Inferior parietal cortex (tissue), 1 donor: ENCODE measurements at regions not wholly inside any gene's neighbourhood (a gene's known extent, or its start where the extent isn't known, plus 50 kb on each side); places are given as distances from the start of the nearest gene placed in this dataset.

ENCODE experiments used
- DNase-seq: peaks from one replicate; pipeline ENCODE4 v3.0.0-alpha.2; 2016; ENCODE audit errors: extremely low spot score

DNA sequence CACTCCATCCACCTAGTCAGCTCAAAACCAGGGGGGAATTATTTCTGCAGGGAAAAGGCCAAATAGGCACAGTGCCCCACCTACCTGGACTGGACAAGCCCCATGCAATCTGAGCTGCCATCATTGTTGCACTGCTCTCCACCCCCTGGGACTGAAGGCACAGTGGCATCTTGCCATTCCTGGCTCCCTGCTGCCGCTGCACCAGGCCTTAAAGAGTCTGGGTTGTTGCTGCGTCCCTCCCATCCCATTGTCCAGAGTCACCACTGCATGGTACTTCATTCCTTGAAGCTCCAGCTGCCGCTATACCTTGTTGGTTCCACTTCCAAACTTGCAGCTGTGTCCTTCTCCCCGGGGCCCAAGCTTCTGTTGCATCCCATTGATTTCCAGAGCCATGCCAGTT lies 629.7 kb downstream of the STIM2 start:
- no peak for DNase-seq

DNA sequence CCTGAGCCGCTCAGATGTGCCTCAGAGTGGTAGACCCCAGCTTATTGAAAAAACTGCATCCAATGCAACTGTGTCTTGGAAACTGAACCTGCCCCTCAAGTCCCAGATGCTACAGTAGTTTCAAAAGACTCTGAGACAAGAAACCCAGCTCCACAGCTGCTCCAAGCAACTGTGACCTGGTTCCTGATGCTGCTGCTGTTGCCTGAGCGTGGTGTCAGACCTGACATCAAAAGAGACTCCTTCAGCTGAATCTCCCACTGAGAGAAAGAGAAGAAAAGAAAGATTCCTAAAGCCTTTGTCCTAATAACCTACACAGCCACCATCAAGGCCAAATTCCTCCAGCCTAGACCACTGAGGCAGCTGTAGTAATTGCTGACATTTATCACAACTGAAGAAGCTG lies 630.1 kb downstream of the STIM2 start:
- no peak for DNase-seq

DNA sequence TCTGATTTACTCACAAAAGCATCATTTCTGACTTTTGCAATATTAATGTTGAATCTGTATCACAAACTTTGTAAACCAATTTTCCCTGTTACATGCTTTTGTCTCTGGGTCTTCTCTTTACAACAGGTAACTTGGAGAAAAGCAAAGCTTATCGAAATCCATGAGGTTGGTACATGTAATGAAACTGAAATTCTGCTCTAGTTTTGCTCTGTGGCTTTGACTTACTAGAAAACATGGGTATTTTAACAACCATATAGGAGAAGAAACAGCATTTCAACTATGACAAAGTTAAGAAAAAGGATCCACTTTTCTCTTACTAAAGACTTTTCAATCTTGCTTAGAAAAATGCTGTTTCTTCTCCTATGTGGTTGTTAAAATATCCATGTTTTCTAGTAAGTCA lies 645.8 kb downstream of the STIM2 start:
- DNase-seq: no peak

- DNase-seq: no peak
These were observed 654.1 kb downstream of the STIM2 start for GRCh38 chr4:27514711-27515110.

DNA sequence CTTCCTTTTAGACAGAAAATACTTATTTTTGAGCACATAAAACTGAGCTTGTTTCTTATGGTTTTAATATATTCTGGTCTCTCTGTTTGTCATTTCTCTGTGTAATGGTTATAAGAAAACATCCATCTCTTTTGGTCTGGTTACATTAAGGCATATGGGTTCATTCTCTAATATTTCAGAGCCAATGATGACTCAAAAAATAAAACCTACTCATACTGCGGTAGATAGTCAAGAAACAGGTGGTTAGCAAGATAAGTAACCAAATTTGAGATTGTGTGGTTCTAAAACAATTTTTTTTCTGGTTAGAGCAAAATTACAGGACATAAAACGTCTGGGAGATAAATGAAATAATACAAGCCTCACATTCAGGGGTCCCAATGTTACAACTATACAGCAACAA lies 654.5 kb downstream of the STIM2 start:
- no peak for DNase-seq

- DNase-seq: peak; percentile 44
These were observed 658.2 kb downstream of the STIM2 start for GRCh38 chr4:27518876-27519275.

- no peak for DNase-seq
These were observed 663.6 kb downstream of the STIM2 start for GRCh38 chr4:27524224-27524623.

DNA sequence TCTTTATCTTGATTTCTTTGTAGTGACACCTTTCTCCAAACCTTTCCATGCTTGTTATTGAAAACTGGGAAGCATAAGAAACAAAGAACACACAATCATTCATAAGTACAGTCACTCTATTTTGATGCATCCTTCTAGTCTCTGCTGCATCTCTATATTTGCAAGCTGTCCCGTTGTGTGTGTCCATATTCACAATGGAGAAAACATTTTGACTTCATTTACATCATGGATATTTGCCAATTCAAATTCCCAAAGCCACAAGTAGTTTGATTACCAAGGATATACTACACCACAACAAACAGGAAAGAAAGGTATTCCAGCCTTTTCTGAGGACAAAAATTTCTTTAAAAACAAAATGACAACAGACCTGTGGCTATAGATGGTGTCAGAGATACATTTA lies 673.8 kb downstream of the STIM2 start:
- DNase-seq: no peak

DNA sequence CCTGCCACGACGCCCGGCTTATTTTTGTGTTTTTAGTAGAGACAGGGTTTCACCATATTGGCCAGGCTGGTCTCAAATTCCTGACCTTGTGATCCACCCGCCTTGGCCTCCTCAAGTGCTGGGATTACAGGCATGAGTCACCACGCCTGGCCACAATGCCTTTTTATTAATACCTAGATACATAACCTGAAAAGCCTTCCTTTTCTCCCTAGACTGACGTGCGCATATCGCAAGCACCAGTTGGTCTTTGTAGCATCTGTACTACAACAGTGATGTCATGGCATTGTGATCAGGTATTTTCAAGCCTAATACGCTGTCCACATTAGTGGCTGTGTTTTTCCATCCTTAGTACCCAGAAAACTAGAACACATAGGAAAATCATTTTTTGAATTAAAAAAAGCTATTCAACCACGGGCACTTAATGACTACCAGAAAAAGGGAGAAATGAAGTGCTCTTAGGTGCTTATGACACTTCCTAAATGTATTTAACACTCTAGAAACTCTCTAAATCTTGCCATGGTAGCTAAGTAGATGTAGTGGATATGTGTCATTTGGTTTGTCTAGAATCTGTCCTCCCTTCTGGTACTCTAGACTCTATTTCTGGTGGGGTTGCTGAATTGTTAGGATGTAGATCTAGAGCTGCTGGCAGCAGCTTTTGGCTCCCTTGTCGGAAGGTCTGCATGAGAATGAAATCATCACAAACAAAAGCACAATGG lies 707.8 kb downstream of the STIM2 start:
- no peak for DNase-seq

- DNase-seq: no peak
These were observed 708.3 kb downstream of the STIM2 start for GRCh38 chr4:27568952-27569319.

DNA sequence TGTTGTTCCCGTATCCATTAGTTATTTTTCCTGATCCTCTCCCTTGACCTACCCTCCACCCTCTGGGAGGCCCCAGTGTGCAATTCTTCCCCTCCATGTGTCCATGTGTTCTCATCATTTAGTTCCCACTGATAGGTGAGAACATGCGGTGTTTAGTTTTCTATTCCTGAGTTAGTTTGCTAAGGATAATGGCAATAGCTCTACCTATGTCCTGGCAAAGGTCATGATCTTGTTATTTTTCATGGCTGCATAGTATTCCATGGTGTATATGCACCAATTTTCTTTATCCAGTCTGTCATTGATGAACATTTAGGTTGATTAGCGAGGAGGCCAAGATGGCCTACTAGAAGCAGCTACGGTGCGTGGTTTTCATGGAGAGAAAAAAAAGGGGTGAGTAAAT lies 714.1 kb downstream of the STIM2 start:
- no peak for DNase-seq

- DNase-seq: no peak
These were observed 717.3 kb downstream of the STIM2 start for GRCh38 chr4:27577951-27578350.

DNA sequence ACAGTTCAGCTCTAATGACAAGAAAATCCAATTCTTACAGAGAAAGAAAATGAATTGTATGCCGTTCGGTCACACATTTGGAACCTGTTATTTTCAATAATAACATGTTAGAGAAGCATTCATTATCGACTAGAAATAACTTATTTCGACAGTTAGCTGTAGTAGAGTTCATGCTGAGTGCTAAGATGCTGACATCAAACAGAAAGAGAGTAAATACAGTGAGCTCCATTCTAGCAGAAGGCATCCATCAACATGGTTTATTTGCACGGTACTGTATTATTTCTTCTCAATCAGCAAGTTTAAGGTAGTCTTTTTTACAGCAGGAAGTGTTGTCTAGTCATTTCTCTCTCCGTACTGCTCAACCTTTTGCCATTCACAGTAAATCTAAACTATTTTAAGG lies 732.1 kb downstream of the STIM2 start:
- no peak for DNase-seq

DNA sequence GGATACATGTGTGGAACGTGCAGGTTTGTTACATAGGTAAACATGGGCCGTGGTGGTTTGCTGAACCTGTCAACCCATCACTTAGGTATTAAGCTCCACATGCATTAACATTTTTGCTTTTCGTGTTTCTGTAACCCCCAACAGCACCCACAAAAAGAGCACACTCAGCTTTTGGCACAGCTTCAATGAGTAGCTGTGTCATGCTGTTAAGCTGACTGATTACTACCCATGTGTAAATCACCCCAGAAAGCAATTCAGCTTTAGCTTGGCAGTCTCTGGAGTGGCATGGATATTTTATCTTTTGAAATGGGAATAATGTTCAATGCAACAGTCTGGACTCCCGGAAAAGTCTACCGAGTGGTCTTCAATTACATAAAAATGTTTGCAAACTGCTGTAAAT lies 734.3 kb downstream of the STIM2 start:
- DNase-seq: no peak

GRCh38 chr4:27595571-27596360 lies 735.1 kb downstream of the STIM2 start:
- no peak for DNase-seq

GRCh38 chr4:27602172-27602571 lies 741.5 kb downstream of the STIM2 start:
- DNase-seq: no peak

DNA sequence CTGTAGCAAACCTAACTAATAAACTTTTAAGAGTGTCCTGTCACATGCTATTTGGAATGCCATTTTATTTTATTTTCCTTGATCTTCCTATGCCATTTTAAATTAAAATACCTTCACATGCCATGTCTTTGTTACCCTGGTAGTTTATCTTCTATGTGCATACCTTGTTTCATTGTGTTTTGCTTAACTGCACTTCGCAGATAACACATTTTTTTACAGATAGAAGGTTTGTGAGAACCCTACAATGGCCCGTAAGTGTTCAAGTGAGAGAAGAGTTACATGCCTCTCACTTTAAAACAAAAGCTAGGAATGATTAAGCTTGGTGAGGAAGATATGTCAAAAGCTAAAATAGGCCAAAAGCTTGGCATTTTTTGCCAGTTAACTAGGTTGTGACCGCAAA lies 744.1 kb downstream of the STIM2 start:
- no peak for DNase-seq

DNA sequence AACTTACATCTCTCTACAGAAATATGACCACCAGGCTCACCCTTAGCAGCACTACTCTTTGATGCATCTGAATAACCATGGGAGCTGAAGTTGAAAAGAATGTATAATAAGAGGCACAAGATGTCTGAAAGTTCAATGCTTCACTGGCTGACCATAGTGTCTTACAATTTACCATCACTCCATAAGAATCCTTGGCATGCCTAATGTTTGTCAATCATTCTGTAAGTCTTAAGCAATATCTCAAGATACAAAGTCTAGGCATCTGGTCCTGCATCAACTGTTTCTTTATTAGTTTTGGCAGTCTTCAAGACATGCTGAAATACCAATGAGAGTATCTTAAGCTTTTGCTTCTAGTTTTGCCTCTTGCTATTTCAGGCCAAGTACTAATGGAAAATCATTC lies 755.5 kb downstream of the STIM2 start:
- no peak for DNase-seq

DNA sequence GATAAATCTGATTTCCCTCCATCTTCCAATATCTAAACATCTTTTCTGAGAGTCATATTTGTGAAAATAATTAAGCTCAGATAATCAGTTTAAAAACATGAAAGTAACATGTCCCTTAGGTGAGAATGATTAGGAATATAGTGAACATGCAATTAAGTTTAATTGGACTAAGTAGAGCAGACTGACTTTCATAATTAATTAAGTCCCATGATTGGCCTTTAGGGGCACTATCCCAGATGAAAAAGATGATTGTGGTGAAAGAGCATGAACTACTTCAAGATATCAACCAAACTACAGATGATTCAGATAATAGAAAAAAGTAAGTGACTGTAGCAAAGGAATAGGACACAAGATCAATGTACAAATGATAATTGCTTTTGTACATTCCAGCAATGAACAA lies 758.8 kb downstream of the STIM2 start:
- no peak for DNase-seq

DNA sequence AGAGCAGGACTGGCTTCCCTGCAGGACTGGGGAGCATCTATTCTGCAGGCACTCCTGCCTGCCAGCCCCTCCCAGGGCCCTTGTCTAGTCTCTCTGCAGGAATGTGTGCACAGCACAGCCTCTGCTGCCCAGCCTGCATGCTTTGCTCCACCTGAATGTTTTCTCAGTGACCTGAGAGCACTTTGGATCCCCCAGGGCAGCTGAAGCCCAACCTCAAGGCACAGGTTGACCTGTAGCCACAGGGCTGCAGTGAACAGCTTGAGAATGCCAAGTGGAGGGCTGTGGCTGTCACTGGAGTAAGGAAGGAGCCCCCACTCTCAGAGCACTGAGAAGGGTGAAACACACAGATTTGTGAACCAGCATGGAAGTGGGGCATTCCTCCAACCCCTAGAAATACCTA lies 760.2 kb downstream of the STIM2 start:
- DNase-seq: no peak

- DNase-seq: no peak
These were observed 764.1 kb downstream of the STIM2 start for GRCh38 chr4:27624749-27625148.

- no peak for DNase-seq
These were observed 768.0 kb downstream of the STIM2 start for GRCh38 chr4:27628609-27629008.

GRCh38 chr4:27629532-27630225 lies 769.0 kb downstream of the STIM2 start:
- no peak for DNase-seq
